ENCODE measurements at regions not wholly inside any gene's neighbourhood (a gene's known extent, or its start where the extent isn't known, plus 50 kb on each side); places are given as distances from the start of the nearest gene placed in this dataset.
A peak's percentile ranks its signal among the peaks of the same experiment; 100 is the strongest.

GRCh38 chr2:226030369-226030768 lies 630.9 kb downstream of the NYAP2 start:
- DNase-seq (ENCODE audit: low read depth), result no peak

- DNase-seq (ENCODE audit: low read depth), result no peak
Observed at GRCh38 chr2:226023946-226024345, 624.4 kb downstream of the NYAP2 start.

GRCh38 chr2:226023383-226023782 lies 623.9 kb downstream of the NYAP2 start:
- DNase-seq (ENCODE audit: low read depth), result no peak

- DNase-seq (ENCODE audit: low read depth), result no peak
Observed at GRCh38 chr2:226020956-226021355, 621.4 kb downstream of the NYAP2 start.

- no peak for DNase-seq (ENCODE audit: low read depth)
Observed at GRCh38 chr2:226020176-226020575, 620.7 kb downstream of the NYAP2 start.

- DNase-seq (ENCODE audit: low read depth), result no peak
Observed at GRCh38 chr2:226018641-226019040, 619.1 kb downstream of the NYAP2 start.

- DNase-seq (ENCODE audit: low read depth), result no peak
Observed at GRCh38 chr2:226017537-226017936, 618.0 kb downstream of the NYAP2 start.

GRCh38 chr2:226017107-226017506 lies 617.6 kb downstream of the NYAP2 start:
- DNase-seq (ENCODE audit: low read depth), result no peak

GRCh38 chr2:226011716-226012450 lies 612.4 kb downstream of the NYAP2 start:
- DNase-seq (ENCODE audit: low read depth), result no peak

- DNase-seq (ENCODE audit: low read depth), result peak; percentile 85
Observed at GRCh38 chr2:226002438-226002837, 602.9 kb downstream of the NYAP2 start.

- no peak for DNase-seq (ENCODE audit: low read depth)
Observed at GRCh38 chr2:226001716-226002115, 602.2 kb downstream of the NYAP2 start.

- DNase-seq (ENCODE audit: low read depth), result no peak
Observed at GRCh38 chr2:225999692-226000091, 600.2 kb downstream of the NYAP2 start.

GRCh38 chr2:225998653-225999052 lies 599.1 kb downstream of the NYAP2 start:
- DNase-seq (ENCODE audit: low read depth), result no peak

- no peak for DNase-seq (ENCODE audit: low read depth)
Observed at GRCh38 chr2:225998116-225998515, 598.6 kb downstream of the NYAP2 start.

GRCh38 chr2:225996462-225996828 lies 596.9 kb downstream of the NYAP2 start:
- no peak for DNase-seq (ENCODE audit: low read depth)

GRCh38 chr2:225995796-225996461 lies 596.4 kb downstream of the NYAP2 start:
- DNase-seq (ENCODE audit: low read depth), result no peak

- no peak for DNase-seq (ENCODE audit: low read depth)
Observed at GRCh38 chr2:225994748-225995405, 595.4 kb downstream of the NYAP2 start.

GRCh38 chr2:225993430-225993829 lies 593.9 kb downstream of the NYAP2 start:
- DNase-seq (ENCODE audit: low read depth), result no peak

GRCh38 chr2:225989809-225990208 lies 590.3 kb downstream of the NYAP2 start:
- DNase-seq (ENCODE audit: low read depth), result no peak

- DNase-seq (ENCODE audit: low read depth), result no peak
Observed at GRCh38 chr2:225980372-225980771, 580.9 kb downstream of the NYAP2 start.

GRCh38 chr2:225971433-225971832 lies 571.9 kb downstream of the NYAP2 start:
- DNase-seq (ENCODE audit: low read depth), result no peak

- DNase-seq (ENCODE audit: low read depth), result no peak
Observed at GRCh38 chr2:225948903-225949302, 549.4 kb downstream of the NYAP2 start.

- no peak for DNase-seq (ENCODE audit: low read depth)
Observed at GRCh38 chr2:225938991-225939390, 539.5 kb downstream of the NYAP2 start.

All from stromal cell of bone marrow (primary cell).